SU-DHL-6 (cell line): ENCODE measurements at regions not wholly inside any gene's neighbourhood (a gene's known extent, or its start where the extent isn't known, plus 50 kb on each side); places are given as distances from the start of the nearest gene placed in this dataset.

ENCODE experiments used
- CTCF ChIP-seq: fragments of 200-600 bp; sonication (generic); IDR thresholded peaks from one replicate; pipeline ENCODE4 v1.5.1; 2017; ENCODE audit warnings: antibody characterized with exemption, mild to moderate bottlenecking, low read length, moderate library complexity; ENCODE audit not compliant: insufficient read depth, poor library complexity, severe bottlenecking
- EZH2phosphoT487 ChIP-seq: fragments of 200-600 bp; sonication (generic), shearing (Covaris generic); conservative IDR thresholded peaks from 2 replicates; pipeline ENCODE4 v1.6.1; 2018; ENCODE audit warnings: mild to moderate bottlenecking, antibody characterized with exemption, low read length, moderate library complexity, mixed read lengths

GRCh38 chr18:68520406-68521075 lies 194.4 kb downstream of the TMX3 start:
- no peak for TF ChIP-seq CTCF
- no peak for TF ChIP-seq EZH2phosphoT487
